Right lobe of liver (tissue), 6 donors: ENCODE measurements at regions not wholly inside any gene's neighbourhood (a gene's known extent, or its start where the extent isn't known, plus 50 kb on each side); places are given as distances from the start of the nearest gene placed in this dataset.
"Not testable (repeated sequence)": the region's sequence is repeated elsewhere in the genome, so short reads cannot be mapped to it uniquely, and the experiment has no call there.

Source experiments
- ATAC-seq, 4 donors: fragments of 200-7000 bp; cut with Tn5 transposase; one replicate each; pipeline ENCODE4 v1.9.1; 2020; ENCODE audit warnings: mild to moderate bottlenecking in 4 of 4, moderate library complexity in 4 of 4
- DNase-seq, 3 donors: peaks; one replicate each; pipeline ENCODE4 v3.0.0-alpha.2; 2020
- H3K27ac ChIP-seq, 3 donors: fragments of 200-600 bp; one replicate each; pipeline ENCODE4 v1.8.0; 2022
- H3K27me3 ChIP-seq, 2 donors: fragments of 200-600 bp; one replicate each; pipeline ENCODE4 v1.8.0; 2022
- H3K36me3 ChIP-seq, 4 donors: fragments of 200-600 bp; sonication (generic) in 1 of 4; one replicate each; pipeline versions ENCODE4 v1.5.1 to v1.8.0; 2017 to 2022; ENCODE audit warnings: control low read depth in 1 of 4
- H3K4me1 ChIP-seq, 4 donors: fragments of 200-600 bp; sonication (generic) in 1 of 4; one replicate each; pipeline versions ENCODE4 v1.5.1 to v1.8.0; 2017 to 2022; ENCODE audit warnings: control low read depth in 1 of 4
- H3K4me3 ChIP-seq, 3 donors: fragments of 200-600 bp; one replicate each; pipeline ENCODE4 v1.8.0; 2022
- H3K9me3 ChIP-seq, 4 donors: fragments of 200-600 bp; sonication (generic) in 1 of 4; one replicate each; pipeline versions ENCODE4 v1.5.1 to v1.8.0; 2017 to 2022; ENCODE audit warnings: control low read depth in 1 of 4
- CTCF ChIP-seq, 4 donors: fragments of 200-600 bp in 3 of 4; fragments of 450-650 bp in 1 of 4; IDR thresholded peaks; one replicate each; pipeline versions ENCODE4 v1.5.1 to v1.8.0; 2016 to 2022; ENCODE audit warnings: antibody characterized with exemption in 4 of 4, mild to moderate bottlenecking in 2 of 4
- POLR2A ChIP-seq: fragments of 450-650 bp; IDR thresholded peaks from one replicate; pipeline ENCODE4 v1.6.1; 2017; ENCODE audit warnings: antibody characterized with exemption, mild to moderate bottlenecking
- WGBS: methylation state at CpG from one replicate; pipeline ENCODE4 v1.1.6; 2018; ENCODE audit warnings: low coverage, low lambda C conversion rate; ENCODE audit not compliant: insufficient coverage; ENCODE audit errors: missing lambda C conversion rate; 5-methylcytosine and 5-hydroxymethylcytosine counted together
- intact Hi-C, 2 donors: fragments of 100-400 bp; cut with DNase I; formaldehyde crosslinking; loops; one replicate each; pipeline versions ENCODE4 v1.11.2 to v1.14.1; 2022
- donor health status: DM: no; HTN: yes; CAD: no.
- donor health status: DM: no; HTN: no; CAD: no.
- donor health status: DM: no; HTN: no; CAD: no.
- donor health status: DM: no; HTN: yes; CAD: no.
- donor health status: DM: no; HTN: yes; CAD: no.

- Histone ChIP-seq H3K4me1 (no peaks in the 10 kb centered on the region), H3K27ac (no peak overlapping the region), H3K27me3 (peaks cover 0 to 4% of the 10 kb centered on the region in 2 donors), H3K36me3 (no peaks in the 10 kb centered on the region), H3K9me3 (no peaks in the 10 kb centered on the region), H3K4me3 (no peak overlapping the region)
- intact Hi-C loops: no loop called here
- DNase-seq (no peak), ATAC-seq (no peak)
- TF ChIP-seq POLR2A: no peak
- no peak for TF ChIP-seq CTCF (IDR thresholded peaks at IDR 0.05)
- WGBS: 51% methylated on average over 2 of the region's 2 CpGs
These were observed 494.6 kb downstream of the MAGEE1 start for GRCh38 chrX:76922100-76922499.

GRCh38 chrX:76924616-76925015 is 497.1 kb downstream of the MAGEE1 start:
- DNase-seq, H3K9me3 ChIP-seq, H3K36me3 ChIP-seq, H3K27me3 ChIP-seq, H3K4me1 ChIP-seq, H3K27ac ChIP-seq, ATAC-seq, H3K4me3 ChIP-seq, intact Hi-C loops: not testable (repeated sequence)
- WGBS: 48% methylated on average over 4 of the region's 7 CpGs

- no peak for DNase-seq
- intact Hi-C loops: no loop called here
- H3K4me3 ChIP-seq: no peak overlapping the region
- H3K36me3 ChIP-seq: no peaks in the 10 kb centered on the region
- TF ChIP-seq CTCF (IDR thresholded peaks at IDR 0.05) (no peak), POLR2A (no peak)
- no peak overlapping the region for H3K27ac ChIP-seq
- no peaks in the 10 kb centered on the region for H3K4me1 ChIP-seq
- WGBS: 59% methylated on average over 6 of the region's 6 CpGs
- no peaks in the 10 kb centered on the region for H3K27me3 ChIP-seq
- no peaks in the 10 kb centered on the region for H3K9me3 ChIP-seq
- ATAC-seq: no peak
These were observed 504.0 kb downstream of the MAGEE1 start for GRCh38 chrX:76931518-76931917.

GRCh38 chrX:76957485-76957884 is 489.7 kb upstream of the FGF16 start:
- no peak overlapping the region for H3K4me3 ChIP-seq
- DNase-seq: no peak
- H3K4me1 ChIP-seq: no peaks in the 10 kb centered on the region
- no CpG with 5 or more reads among the region's 1 CpG for WGBS
- no peaks in the 10 kb centered on the region for H3K36me3 ChIP-seq
- intact Hi-C loops: no loop called here
- TF ChIP-seq POLR2A (no peak), CTCF (IDR thresholded peaks at IDR 0.05) (no peak)
- no peak overlapping the region for H3K27ac ChIP-seq
- peaks cover 0 to 5% (median 1%) of the 10 kb centered on the region in 4 donors for H3K9me3 ChIP-seq
- no peak for ATAC-seq
- no peaks in the 10 kb centered on the region for H3K27me3 ChIP-seq

GRCh38 chrX:76971393-76972376 is 475.5 kb upstream of the FGF16 start:
- DNase-seq (no peak), ATAC-seq (no peak)
- Histone ChIP-seq H3K4me1 (no peaks in the 10 kb centered on the region), H3K9me3 (no peaks in the 10 kb centered on the region), H3K4me3 (no peak overlapping the region), H3K27me3 (no peaks in the 10 kb centered on the region), H3K27ac (no peak overlapping the region), H3K36me3 (no peaks in the 10 kb centered on the region)
- TF ChIP-seq POLR2A (no peak), CTCF (IDR thresholded peaks at IDR 0.05) (no peak)
- intact Hi-C loops: no loop called here
- 25% methylated on average over 1 of the region's 1 CpG for WGBS
